HCT116 (cell line): ENCODE measurements at regions not wholly inside any gene's neighbourhood (a gene's known extent, or its start where the extent isn't known, plus 50 kb on each side); places are given as distances from the start of the nearest gene placed in this dataset.

Experiments
- ATAC-seq: fragments of 200-7000 bp; cut with Tn5 transposase; 2 replicates; pipeline ENCODE4 v1.9.1; 2020; ENCODE audit warnings: mild to moderate bottlenecking, moderate library complexity
- BruUV-seq: library from RNA; stranded (reverse); fragments of 400-500 nt; replicated peaks from 2 replicates; lab custom pipeline; 2021; lab: Mats Ljungman, UMichigan
- CTCF ChIA-PET: fragments of 300-600 bp; sonication (Branson Sonifier 250); formaldehyde crosslinking; loops from one replicate; lab custom pipeline; 2021; ENCODE audit warnings: antibody characterized with exemption; lab: Charles Lee
- POLR2A ChIA-PET: fragments of 300-600, 350-600 bp; sonication (Branson Sonifier 250); formaldehyde crosslinking; loops from one replicate; lab custom pipeline; 2021; ENCODE audit warnings: antibody characterized with exemption; lab: Charles Lee
- RAD21 ChIA-PET, 2 experiments: fragments of 300-600 bp; sonication (Branson Sonifier 250); formaldehyde crosslinking; loops; one replicate each; lab custom pipeline; 2023; ENCODE audit warnings: low total read pairs in 2 of 2; ENCODE audit not compliant: uncharacterized antibody in 2 of 2, unreplicated experiment in 2 of 2, low non-redundant PET in 1 of 2; lab: Charles Lee
- DNase-seq: peaks from one replicate; pipeline ENCODE4 v3.0.0-alpha.2; 2010; ENCODE audit warnings: low read depth, low spot score
- H2AFZ ChIP-seq: fragments of 200-600 bp; shearing (Covaris generic), sonication (generic); 2 replicates; pipeline ENCODE4 v1.6.1; 2017; ENCODE audit warnings: low read depth, mixed run types, mixed read lengths, antibody characterized with exemption, low read length; ENCODE audit not compliant: poor library complexity, severe bottlenecking
- H3K27ac ChIP-seq: 2 replicates; pipeline ENCODE4 v1.5.1; 2012; ENCODE audit warnings: low read depth, low read length
- H3K27me3 ChIP-seq: fragments of 200-600 bp; sonication (generic); 2 replicates; pipeline ENCODE4 v1.6.1; 2016; ENCODE audit warnings: mixed run types, low read length, mixed read lengths; ENCODE audit not compliant: insufficient read depth
- H3K36me3 ChIP-seq, 2 experiments: fragments of 200-500 bp in 1 of 2; fragments of 200-600 bp in 1 of 2; sonication (Bioruptor generic) in 1 of 2; sonication (generic) in 1 of 2; 2 replicates each; pipeline versions ENCODE4 v1.5.1 to v1.6.1; 2014 to 2016; ENCODE audit warnings: low read length in 2 of 2, inconsistent platforms in 1 of 2, mixed read lengths in 1 of 2, mixed run types in 1 of 2; ENCODE audit not compliant: insufficient read depth in 2 of 2, control insufficient read depth in 1 of 2
- H3K4me1 ChIP-seq, 2 experiments: fragments of 200-600 bp in 1 of 2; sonication (generic) in 1 of 2; 2 replicates each; pipeline versions ENCODE4 v1.5.1 to v1.6.1; 2012 to 2017; ENCODE audit warnings: low read length in 2 of 2, inconsistent platforms in 1 of 2, mild to moderate bottlenecking in 1 of 2, mixed read lengths in 1 of 2, mixed run types in 1 of 2, moderate library complexity in 1 of 2; ENCODE audit not compliant: insufficient read depth in 2 of 2, control insufficient read depth in 1 of 2
- H3K4me2 ChIP-seq: fragments of 200-600 bp; sonication (generic); 2 replicates; pipeline ENCODE4 v1.6.1; 2017; ENCODE audit warnings: mixed run types, low read length, mixed read lengths
- H3K4me3 ChIP-seq, 2 experiments: fragments of 200-600 bp in 1 of 2; sonication (generic) in 1 of 2; replicated peaks in 1 of 2; 2 replicates each; pipeline ENCODE4 v1.5.1; 2011 to 2016; ENCODE audit warnings: low read length in 2 of 2, control low read depth in 1 of 2, low read depth in 1 of 2, mild to moderate bottlenecking in 1 of 2, mixed read lengths in 1 of 2, mixed run types in 1 of 2
- H3K79me2 ChIP-seq: fragments of 200-600 bp; sonication (generic); 2 replicates; pipeline ENCODE4 v1.6.1; 2017; ENCODE audit warnings: mild to moderate bottlenecking, mixed run types, low read length, moderate library complexity, mixed read lengths; ENCODE audit not compliant: insufficient read depth
- H3K9ac ChIP-seq: fragments of 200-600 bp; sonication (generic); 2 replicates; pipeline ENCODE4 v1.6.1; 2016; ENCODE audit warnings: low read length, mixed read lengths
- H3K9me2 ChIP-seq: fragments of 200-600 bp; sonication (generic), shearing (Covaris generic); 2 replicates; pipeline ENCODE4 v1.6.1; 2017; ENCODE audit warnings: mixed run types, mild to moderate bottlenecking, moderate library complexity; ENCODE audit not compliant: insufficient read depth
- H3K9me3 ChIP-seq, 2 experiments: fragments of 200-500 bp in 1 of 2; fragments of 200-600 bp in 1 of 2; sonication (Bioruptor generic) in 1 of 2; sonication (generic) in 1 of 2; 2 replicates each; pipeline ENCODE4 v1.6.1; 2014 to 2017; ENCODE audit warnings: low read length in 2 of 2, mixed read lengths in 2 of 2, inconsistent platforms in 1 of 2, low read depth in 1 of 2, mild to moderate bottlenecking in 1 of 2, mixed run types in 1 of 2, moderate library complexity in 1 of 2; ENCODE audit not compliant: control insufficient read depth in 1 of 2, insufficient read depth in 1 of 2
- H4K20me1 ChIP-seq: fragments of 200-600 bp; sonication (generic), shearing (Covaris generic); 2 replicates; pipeline ENCODE4 v1.6.1; 2017; ENCODE audit warnings: mixed run types, mild to moderate bottlenecking, moderate library complexity; ENCODE audit not compliant: insufficient read depth
- CEBPB ChIP-seq: IDR thresholded peaks from 2 replicates; pipeline ENCODE4 v1.6.1; 2012; ENCODE audit warnings: low read depth
- EGR1 ChIP-seq: IDR thresholded peaks from 2 replicates; pipeline ENCODE4 v1.6.1; 2012; ENCODE audit warnings: low read depth
- EZH2 ChIP-seq: fragments of 200-600 bp; sonication (generic); IDR thresholded peaks from 2 replicates; pipeline ENCODE4 v1.6.1; 2017; ENCODE audit warnings: antibody characterized with exemption, mixed run types
- EZH2phosphoT487 ChIP-seq: fragments of 200-600 bp; IDR thresholded peaks from 2 replicates; pipeline ENCODE4 v1.6.1; 2018; ENCODE audit warnings: antibody characterized with exemption, borderline replicate concordance
- POLR2A ChIP-seq: IDR thresholded peaks from 2 replicates; pipeline ENCODE4 v1.7.0; 2011; ENCODE audit warnings: borderline replicate concordance; ENCODE audit not compliant: insufficient read depth, insufficient read length; ENCODE audit errors: extremely low read depth
- SIN3A ChIP-seq: IDR thresholded peaks from 2 replicates; pipeline ENCODE4 v1.6.1; 2012; ENCODE audit warnings: low read depth
- SP1 ChIP-seq: IDR thresholded peaks from 2 replicates; pipeline ENCODE4 v1.6.1; 2012; ENCODE audit warnings: low read depth
- TCF7L2 ChIP-seq: IDR thresholded peaks from 2 replicates; pipeline ENCODE4 v1.7.0; 2011; ENCODE audit warnings: borderline replicate concordance, inconsistent platforms; ENCODE audit not compliant: insufficient read depth, insufficient read length; ENCODE audit errors: extremely low read depth
- ZNF274 ChIP-seq: fragments of 200-500 bp; sonication (Bioruptor generic); IDR thresholded peaks from 2 replicates; pipeline ENCODE4 v1.6.1; 2014; ENCODE audit warnings: mild to moderate bottlenecking, low read depth, low read length, inconsistent platforms
- intact Hi-C: fragments of 100-400 bp; cut with micrococcal nuclease; formaldehyde crosslinking; loops from 2 replicates; pipeline ENCODE4 v1.10.0; 2022
- TF ChIP-seq, protein P1 (sequence below): IDR thresholded peaks from 2 replicates; pipeline ENCODE4 v1.6.1; 2012; ENCODE audit warnings: low read depth

GRCh38 chr13:58093394-58093793, 461.9 kb downstream of the PCDH17 start:
- no peak overlapping the region for H3K4me2 ChIP-seq
- H3K9ac ChIP-seq, result no peak overlapping the region
- no peak overlapping the region for H3K27ac ChIP-seq
- no peaks in the 10 kb centered on the region for H3K27me3 ChIP-seq
- ChIA-PET RAD21 (no interaction called here), CTCF (no interaction called here), POLR2A (no interaction called here)
- no peaks in the 10 kb centered on the region for H3K9me2 ChIP-seq
- TF ChIP-seq, protein P1, sequence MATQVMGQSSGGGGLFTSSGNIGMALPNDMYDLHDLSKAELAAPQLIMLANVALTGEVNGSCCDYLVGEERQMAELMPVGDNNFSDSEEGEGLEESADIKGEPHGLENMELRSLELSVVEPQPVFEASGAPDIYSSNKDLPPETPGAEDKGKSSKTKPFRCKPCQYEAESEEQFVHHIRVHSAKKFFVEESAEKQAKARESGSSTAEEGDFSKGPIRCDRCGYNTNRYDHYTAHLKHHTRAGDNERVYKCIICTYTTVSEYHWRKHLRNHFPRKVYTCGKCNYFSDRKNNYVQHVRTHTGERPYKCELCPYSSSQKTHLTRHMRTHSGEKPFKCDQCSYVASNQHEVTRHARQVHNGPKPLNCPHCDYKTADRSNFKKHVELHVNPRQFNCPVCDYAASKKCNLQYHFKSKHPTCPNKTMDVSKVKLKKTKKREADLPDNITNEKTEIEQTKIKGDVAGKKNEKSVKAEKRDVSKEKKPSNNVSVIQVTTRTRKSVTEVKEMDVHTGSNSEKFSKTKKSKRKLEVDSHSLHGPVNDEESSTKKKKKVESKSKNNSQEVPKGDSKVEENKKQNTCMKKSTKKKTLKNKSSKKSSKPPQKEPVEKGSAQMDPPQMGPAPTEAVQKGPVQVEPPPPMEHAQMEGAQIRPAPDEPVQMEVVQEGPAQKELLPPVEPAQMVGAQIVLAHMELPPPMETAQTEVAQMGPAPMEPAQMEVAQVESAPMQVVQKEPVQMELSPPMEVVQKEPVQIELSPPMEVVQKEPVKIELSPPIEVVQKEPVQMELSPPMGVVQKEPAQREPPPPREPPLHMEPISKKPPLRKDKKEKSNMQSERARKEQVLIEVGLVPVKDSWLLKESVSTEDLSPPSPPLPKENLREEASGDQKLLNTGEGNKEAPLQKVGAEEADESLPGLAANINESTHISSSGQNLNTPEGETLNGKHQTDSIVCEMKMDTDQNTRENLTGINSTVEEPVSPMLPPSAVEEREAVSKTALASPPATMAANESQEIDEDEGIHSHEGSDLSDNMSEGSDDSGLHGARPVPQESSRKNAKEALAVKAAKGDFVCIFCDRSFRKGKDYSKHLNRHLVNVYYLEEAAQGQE, result no peak
- TF ChIP-seq EZH2phosphoT487 (no peak), SIN3A (no peak), EZH2 (no peak), POLR2A (no peak), CEBPB (no peak), TCF7L2 (no peak), SP1 (no peak), ZNF274 (no peak), EGR1 (no peak)
- H3K36me3 ChIP-seq, result no peaks in the 10 kb centered on the region
- ATAC-seq (no peak), DNase-seq (no peak)
- no TSS peak for BruUV-seq
- H3K4me1 ChIP-seq, result no peaks in the 10 kb centered on the region
- H3K4me3 ChIP-seq, result no peak overlapping the region
- intact Hi-C loops, result no loop called here
- H3K79me2 ChIP-seq, result no peaks in the 10 kb centered on the region
- H2AFZ ChIP-seq, result no peak overlapping the region
- H3K9me3 ChIP-seq, result peaks cover under 1 to 35% of the 10 kb centered on the region in 2 experiments; a peak in 2 of 4 replicates
- H4K20me1 ChIP-seq, result no peaks in the 10 kb centered on the region
